ENCODE measurements at regions not wholly inside any gene's neighbourhood (a gene's known extent, or its start where the extent isn't known, plus 50 kb on each side); places are given as distances from the start of the nearest gene placed in this dataset.

DNA sequence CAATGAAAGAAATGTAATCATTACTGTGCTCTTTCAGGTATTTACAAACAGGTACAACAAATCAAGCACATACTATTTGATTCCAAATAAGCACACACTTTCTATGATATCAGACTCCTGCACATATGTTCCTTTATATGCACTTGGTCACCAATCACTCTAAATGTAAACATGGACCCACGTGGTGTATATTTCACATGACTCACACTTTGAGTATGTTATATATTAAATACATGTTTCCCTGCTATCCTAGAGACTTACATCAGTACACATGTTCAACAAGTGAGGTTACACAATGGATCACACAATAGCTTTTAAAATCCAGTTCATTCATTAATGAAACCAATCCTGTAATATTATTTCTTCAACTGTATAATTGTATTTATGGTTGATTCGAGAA lies 683.5 kb downstream of the NR2F2 start:
- TF ChIP-seq, protein P1, sequence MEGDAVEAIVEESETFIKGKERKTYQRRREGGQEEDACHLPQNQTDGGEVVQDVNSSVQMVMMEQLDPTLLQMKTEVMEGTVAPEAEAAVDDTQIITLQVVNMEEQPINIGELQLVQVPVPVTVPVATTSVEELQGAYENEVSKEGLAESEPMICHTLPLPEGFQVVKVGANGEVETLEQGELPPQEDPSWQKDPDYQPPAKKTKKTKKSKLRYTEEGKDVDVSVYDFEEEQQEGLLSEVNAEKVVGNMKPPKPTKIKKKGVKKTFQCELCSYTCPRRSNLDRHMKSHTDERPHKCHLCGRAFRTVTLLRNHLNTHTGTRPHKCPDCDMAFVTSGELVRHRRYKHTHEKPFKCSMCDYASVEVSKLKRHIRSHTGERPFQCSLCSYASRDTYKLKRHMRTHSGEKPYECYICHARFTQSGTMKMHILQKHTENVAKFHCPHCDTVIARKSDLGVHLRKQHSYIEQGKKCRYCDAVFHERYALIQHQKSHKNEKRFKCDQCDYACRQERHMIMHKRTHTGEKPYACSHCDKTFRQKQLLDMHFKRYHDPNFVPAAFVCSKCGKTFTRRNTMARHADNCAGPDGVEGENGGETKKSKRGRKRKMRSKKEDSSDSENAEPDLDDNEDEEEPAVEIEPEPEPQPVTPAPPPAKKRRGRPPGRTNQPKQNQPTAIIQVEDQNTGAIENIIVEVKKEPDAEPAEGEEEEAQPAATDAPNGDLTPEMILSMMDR (conservative IDR thresholded peaks at IDR 0.05 in 1 of 2, IDR thresholded peaks at IDR 0.05 in 1 of 2; ENCODE audit: low read depth in 1 of 2, low read length in 2 of 2): no peak
- TF ChIP-seq EZH2 (IDR thresholded peaks at IDR 0.05; ENCODE audit: low read length, missing control alignments): no peak

Measured in fibroblast of lung (primary cell).